Stimulated activated CD8-positive, alpha-beta memory T cell treated with anti-CD3 and anti-CD28 coated beads, Interleukin-15, amount 100 ng/mL, for 24 hours (primary cell): ENCODE measurements at regions not wholly inside any gene's neighbourhood (a gene's known extent, or its start where the extent isn't known, plus 50 kb on each side); places are given as distances from the start of the nearest gene placed in this dataset.
"Not testable (repeated sequence)": the region's sequence is repeated elsewhere in the genome, so short reads cannot be mapped to it uniquely, and the experiment has no call there.

ENCODE experiments used
- DNase-seq: peaks from one replicate; pipeline ENCODE4 v3.0.0-alpha.2; 2020; ENCODE audit warnings: low read depth

DNA sequence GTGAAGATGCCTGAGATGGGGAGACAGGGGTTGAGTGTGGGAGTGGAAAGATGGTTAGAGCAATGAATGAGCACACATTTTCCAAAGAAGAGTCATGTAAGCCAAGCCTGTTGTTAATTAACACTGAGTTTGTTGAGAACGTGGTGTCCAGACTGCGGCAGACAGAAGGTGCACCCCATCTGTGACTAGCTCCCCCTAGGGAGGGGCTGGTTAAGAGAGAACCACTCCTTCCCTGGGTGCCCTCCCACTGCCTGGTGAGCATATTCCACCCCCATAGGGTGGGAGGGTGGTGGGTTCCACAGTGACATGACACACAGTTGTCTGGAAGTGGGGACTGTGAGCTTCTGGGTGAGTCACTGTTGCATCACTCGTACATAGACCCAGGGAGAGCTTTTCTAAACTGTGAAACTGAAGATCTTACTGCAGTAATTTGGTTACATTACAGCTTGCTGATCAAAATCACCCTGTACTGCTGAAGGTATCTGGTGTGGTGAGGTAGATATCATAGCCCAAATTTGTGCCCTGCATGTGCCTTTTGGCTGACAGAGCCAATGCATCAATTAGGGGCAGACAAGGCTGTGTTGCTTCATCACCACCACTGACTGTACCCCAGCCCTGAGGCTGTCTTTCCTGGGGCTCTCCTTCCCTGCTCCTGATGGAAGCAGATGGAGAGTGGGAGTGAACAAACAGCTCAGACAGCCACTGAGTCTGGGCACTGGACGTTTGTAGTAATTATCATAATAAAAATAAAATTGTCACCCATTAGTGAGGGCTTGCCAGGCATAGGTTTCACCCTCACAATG is 150.9 kb downstream of the EMP1 start:
- DNase-seq: peak; percentile 6

DNA sequence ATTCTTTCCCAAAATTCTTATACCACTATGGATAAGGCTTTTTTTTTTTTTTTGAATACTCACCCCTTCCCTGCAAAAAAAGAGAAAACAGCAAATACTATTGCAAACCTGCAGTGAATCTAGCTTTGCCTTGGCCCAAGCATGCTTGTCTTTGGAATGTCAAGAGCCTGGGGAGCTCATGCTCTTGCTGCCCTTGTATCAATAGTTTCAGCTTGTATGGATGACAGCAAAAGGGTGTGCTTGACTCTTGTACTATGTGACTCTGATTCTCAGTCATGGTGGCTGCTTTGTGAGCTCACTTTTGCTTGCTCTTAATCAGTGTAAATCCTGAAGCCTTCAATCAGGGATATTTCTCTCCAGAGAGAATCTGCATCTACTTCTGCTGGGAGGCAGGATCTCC is 149.2 kb downstream of the EMP1 start:
- no peak for DNase-seq

DNA sequence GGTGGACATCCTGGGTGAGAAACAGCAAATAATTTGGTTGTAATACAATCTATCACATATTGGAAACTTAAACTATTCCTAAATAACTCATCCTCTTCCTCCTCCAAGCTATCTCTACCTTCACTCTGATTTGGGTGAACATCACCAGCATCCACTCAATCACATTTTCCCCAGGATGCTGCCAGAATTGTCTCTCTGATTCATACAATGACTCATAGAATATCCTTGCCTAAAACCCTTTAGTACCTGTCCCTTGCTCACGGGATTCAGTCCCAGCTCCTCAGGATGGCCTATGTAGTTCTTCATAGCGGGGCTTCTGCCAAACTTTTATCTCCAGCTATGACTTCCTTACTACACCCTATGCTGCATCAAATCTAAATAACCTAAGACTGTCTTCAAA is 146.8 kb downstream of the EMP1 start:
- no peak for DNase-seq

- no peak for DNase-seq
These were observed 146.4 kb downstream of the EMP1 start for GRCh38 chr12:13342971-13343370.

- no peak for DNase-seq
These were observed 143.6 kb downstream of the EMP1 start for GRCh38 chr12:13340149-13340548.

- DNase-seq: no peak
These were observed 143.0 kb downstream of the EMP1 start for GRCh38 chr12:13339538-13339937.

DNA sequence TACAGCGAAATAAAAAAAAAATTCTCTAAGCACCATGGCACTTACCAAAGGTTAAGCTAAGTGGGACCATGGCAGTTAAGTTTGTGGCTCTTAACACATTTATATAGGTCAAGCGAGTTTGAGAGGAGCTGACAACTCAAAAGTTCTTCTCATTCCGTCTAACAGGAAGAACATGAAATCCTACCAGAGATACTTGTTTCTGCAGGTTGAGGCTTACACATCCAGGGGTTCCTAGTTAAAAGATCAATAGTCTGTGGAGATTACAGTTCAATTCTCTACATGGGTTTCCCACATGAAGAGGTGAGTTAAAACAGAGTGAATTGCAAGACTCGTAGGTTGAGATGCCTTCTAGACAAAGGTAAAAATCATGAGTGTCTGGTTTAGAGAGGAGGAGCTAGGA is 142.6 kb downstream of the EMP1 start:
- no peak for DNase-seq

DNA sequence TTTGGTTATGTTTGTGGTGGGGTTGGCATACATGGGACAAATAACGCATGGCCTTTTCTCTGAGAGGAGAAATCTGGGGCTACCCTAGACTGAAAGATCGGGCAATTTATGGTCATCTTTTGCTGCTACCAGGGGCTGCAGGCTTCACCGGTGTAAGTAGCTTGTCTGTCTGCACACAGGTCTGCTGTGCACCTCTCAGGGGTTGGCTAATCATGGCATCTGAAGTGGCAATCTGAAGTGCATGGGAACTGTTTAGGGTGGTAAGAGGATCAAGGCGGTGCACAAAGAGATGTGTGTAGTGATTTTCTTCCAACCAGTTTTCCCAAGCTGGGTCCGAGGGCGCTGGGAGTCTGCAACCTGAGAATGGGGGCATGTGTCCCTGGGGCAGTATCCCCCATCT is 141.3 kb downstream of the EMP1 start:
- DNase-seq: no peak

DNA sequence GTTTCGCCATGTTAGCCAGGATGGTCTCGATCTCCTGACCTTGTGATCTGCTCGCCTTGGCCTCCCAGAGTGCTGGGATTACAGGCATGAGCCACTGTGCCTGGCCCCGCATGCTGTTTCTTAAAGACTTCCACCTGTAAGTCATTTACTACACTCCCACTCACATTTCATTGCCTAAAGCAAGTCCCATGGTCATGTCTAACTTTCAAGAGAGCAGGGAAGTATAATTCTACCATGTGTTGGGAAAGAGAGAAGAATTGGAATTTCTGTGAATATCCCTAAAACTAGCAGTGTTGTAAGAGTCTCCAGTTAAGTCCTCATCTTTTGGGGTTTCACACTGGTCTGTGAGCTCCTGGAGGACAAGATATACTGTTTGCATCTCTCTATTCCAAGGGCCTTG is 139.7 kb downstream of the EMP1 start:
- DNase-seq: no peak

DNA sequence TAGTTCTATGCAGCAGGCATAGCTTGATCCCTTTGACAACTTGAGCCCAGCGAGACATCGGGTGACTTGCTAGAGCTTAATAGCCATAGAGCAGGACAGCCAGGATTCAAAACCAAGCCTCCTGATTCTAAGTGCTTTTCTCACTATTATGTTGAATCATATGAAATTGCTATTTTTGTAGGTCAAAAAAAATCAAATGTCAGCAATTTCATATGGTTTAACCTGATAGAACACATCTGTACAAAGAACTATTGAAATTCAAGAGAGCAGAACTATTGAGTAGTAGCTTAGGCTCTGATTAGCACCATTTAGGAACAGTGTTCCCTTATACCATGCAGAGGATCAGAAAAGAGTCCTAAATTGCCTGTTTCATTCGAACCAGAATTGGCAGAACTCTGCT is 132.0 kb downstream of the EMP1 start:
- DNase-seq: no peak

DNA sequence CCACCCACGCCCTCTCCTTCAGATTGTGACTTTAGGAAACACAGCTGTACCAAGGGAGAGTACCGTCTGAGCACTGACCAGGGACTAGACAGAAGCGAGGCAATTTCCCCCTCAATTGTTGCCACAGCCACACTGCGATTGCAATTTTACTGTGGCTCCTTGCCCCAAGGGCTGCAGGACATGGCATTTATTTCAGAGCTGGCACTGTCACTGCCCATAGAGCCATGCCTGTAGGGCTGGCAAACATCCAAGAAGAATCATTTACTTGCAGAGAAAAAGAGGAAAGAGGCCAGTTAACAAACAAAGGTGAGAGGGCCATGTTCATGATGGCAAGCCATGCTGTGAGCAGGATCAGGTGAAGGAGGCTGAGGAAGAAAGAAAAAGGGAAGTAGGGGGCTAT is 129.6 kb downstream of the EMP1 start:
- no peak for DNase-seq

- not testable (repeated sequence) for DNase-seq
These were observed 128.5 kb downstream of the EMP1 start for GRCh38 chr12:13325037-13325436.

- DNase-seq: no peak
These were observed 121.9 kb downstream of the EMP1 start for GRCh38 chr12:13318231-13319015.

DNA sequence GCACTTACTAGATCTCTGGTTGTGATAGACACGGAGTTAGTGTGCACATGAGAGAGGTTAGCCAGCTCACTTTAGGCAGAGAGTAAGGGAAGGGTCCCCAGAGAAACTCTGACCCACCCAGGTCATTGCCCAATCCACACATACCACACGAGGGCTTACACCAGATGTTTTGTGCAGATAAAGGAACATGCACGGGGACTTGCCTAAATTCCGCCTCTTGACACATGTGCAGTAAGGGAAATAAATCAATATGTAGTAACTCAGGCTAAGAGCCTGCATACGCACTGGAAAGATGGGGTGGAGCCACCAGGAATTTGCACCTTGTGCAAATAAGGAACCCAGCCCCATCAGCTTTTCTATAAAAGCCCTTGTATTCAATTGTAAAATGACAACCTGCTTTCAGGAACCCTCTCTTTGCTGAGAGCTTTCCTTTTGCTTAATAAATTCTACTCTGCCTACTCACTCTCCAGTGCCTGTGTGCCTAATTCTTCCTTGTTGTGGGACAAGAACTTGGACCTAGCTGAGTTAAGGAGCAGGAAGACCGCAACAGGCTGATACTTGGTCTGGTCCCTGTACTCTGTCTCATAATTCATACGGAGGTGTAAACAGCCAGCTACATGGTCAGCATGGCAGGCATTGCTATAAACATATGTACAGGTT is 120.2 kb downstream of the EMP1 start:
- DNase-seq: no peak

GRCh38 chr12:13313886-13314285 is 117.4 kb downstream of the EMP1 start:
- DNase-seq: no peak

DNA sequence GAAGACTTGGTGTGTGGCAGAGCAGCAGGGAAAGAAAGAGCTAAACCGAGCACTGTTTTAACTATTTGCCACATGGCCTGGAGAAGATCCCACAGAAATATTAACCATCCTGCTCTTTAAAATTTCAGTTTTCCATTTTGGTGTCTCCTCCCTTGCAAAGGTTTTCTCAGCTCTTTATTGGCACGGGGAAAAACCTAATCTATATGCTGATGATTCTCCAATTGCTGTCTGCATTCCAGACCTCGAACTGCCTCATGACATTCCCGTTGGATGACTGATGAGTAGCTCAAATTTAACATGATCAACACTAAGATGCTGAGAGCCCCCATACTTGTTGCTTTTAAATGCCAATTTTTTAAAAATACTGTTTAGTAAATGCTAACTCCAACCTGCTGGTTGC is 115.0 kb downstream of the EMP1 start:
- DNase-seq: no peak

DNA sequence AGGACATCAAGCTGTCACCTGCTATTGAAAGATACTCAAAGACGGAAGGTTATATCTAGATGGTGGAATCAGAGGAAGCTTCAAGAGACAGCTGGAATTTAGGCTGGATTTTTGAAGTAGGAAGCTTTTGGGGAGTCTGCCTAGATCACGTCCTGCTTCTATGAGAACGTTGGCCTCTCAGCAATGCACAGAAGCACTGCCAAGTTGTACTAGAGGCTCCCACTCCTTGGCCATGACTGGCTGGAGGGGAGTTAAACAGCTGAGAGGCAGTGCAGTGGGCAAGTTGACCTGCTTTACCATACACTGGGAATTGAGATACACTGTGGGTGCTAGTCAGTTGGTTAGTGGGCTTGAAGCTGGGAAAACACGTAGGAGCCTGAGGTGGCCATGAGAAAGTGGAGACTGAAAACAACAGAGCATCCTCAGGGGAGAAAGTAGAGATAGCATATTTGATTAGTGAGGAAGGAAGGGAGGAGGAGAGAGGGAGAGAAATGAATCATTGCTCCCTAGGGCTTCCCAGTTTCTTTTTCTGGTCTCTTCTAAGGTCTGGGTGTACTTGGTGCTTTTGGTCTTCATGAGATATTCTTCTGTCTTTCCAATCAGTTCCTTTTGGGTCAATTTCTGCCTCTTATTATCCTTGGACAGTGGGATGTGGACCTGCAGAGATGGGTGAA is 110.8 kb downstream of the EMP1 start:
- no peak for DNase-seq

DNA sequence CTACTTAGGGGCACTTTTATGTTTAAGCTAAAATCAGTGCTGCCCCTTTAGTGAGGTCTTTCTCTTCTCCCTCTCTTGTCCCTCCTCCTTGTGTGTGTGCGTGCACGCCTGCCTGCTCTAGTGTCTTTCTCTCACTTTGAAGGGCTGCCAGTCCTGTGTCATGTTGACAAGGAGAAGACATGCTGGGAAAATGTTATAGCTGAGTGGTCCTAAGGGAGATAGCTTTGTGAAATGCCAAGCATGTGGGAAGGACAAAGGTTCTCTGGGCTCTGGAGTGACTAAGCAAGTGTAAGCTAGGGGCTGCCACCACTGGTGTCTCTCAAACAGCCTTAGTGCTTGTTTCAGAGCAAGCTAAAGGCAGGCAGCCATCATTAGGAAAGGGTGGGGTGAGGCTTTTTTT is 108.4 kb downstream of the EMP1 start:
- DNase-seq: no peak

- no peak for DNase-seq
These were observed 102.9 kb downstream of the EMP1 start for GRCh38 chr12:13299457-13299856.

GRCh38 chr12:13293096-13293495 is 96.6 kb downstream of the EMP1 start:
- DNase-seq: no peak

GRCh38 chr12:13289653-13290289 is 93.2 kb downstream of the EMP1 start:
- no peak for DNase-seq
